Lung (tissue), 11 donors: ENCODE measurements at regions not wholly inside any gene's neighbourhood (a gene's known extent, or its start where the extent isn't known, plus 50 kb on each side); places are given as distances from the start of the nearest gene placed in this dataset.

Experiments
- ATAC-seq: fragments of 200-7000 bp; cut with Tn5 transposase; one replicate; pipeline ENCODE4 v1.9.1; 2020; ENCODE audit warnings: moderate number of reproducible peaks; ENCODE audit not compliant: insufficient read depth, low FRiP score
- DNase-seq, 3 donors: peaks; one replicate each; pipeline ENCODE4 v3.0.0-alpha.2; 2013 to 2017
- H3K27ac ChIP-seq, 2 donors: one replicate each; pipeline ENCODE4 v1.5.1; 2013; ENCODE audit warnings: mild to moderate bottlenecking in 2 of 2, moderate library complexity in 2 of 2, control low read depth in 1 of 2, inconsistent platforms in 1 of 2, low read depth in 1 of 2, low read length in 1 of 2
- H3K27me3 ChIP-seq, 3 donors: one replicate each; pipeline ENCODE4 v1.5.1; 2013; ENCODE audit warnings: low read length in 2 of 3; ENCODE audit not compliant: control insufficient read depth in 3 of 3, insufficient read depth in 3 of 3
- H3K36me3 ChIP-seq, 4 donors: one replicate each; pipeline ENCODE4 v1.5.1; 2013; ENCODE audit warnings: low read length in 4 of 4, mild to moderate bottlenecking in 1 of 4, moderate library complexity in 1 of 4; ENCODE audit not compliant: control insufficient read depth in 4 of 4, insufficient read depth in 4 of 4
- H3K4me1 ChIP-seq, 5 donors: one replicate each; pipeline ENCODE4 v1.5.1; 2013; ENCODE audit warnings: low read length in 5 of 5, mild to moderate bottlenecking in 2 of 5, moderate library complexity in 1 of 5; ENCODE audit not compliant: control insufficient read depth in 5 of 5, insufficient read depth in 5 of 5
- H3K4me3 ChIP-seq: one replicate; pipeline ENCODE4 v1.5.1; 2013; ENCODE audit warnings: mild to moderate bottlenecking, control low read depth, moderate library complexity
- H3K9ac ChIP-seq, 2 donors: one replicate each; pipeline ENCODE4 v1.5.1; 2013; ENCODE audit warnings: low read length in 2 of 2, control low read depth in 1 of 2; ENCODE audit not compliant: insufficient read depth in 1 of 2
- H3K9me3 ChIP-seq, 4 donors: one replicate each; pipeline ENCODE4 v1.5.1; 2013; ENCODE audit warnings: low read length in 3 of 4, mild to moderate bottlenecking in 1 of 4, moderate library complexity in 1 of 4; ENCODE audit not compliant: control insufficient read depth in 4 of 4, insufficient read depth in 3 of 4
- WGBS, 2 donors: extraction: QIAGEN DNeasy Blood & Tissue Kit; methylation state at CpG; one replicate each; pipeline ENCODE4 v1.1.7; 2013; 5-methylcytosine and 5-hydroxymethylcytosine counted together
- TF ChIP-seq, protein P1 (sequence below): IDR thresholded peaks from 2 replicates; pipeline ENCODE4 v1.5.1; 2012; ENCODE audit warnings: mild to moderate bottlenecking; ENCODE audit errors: control extremely low read depth, extremely low read depth
- donor health status: control.
- donor health status: control.
- donor health status: Bipolar disorder and iron deficiency.
- donor health status: healthy.
- donor health status: DM: yes; HTN: yes; CAD: no.

DNA sequence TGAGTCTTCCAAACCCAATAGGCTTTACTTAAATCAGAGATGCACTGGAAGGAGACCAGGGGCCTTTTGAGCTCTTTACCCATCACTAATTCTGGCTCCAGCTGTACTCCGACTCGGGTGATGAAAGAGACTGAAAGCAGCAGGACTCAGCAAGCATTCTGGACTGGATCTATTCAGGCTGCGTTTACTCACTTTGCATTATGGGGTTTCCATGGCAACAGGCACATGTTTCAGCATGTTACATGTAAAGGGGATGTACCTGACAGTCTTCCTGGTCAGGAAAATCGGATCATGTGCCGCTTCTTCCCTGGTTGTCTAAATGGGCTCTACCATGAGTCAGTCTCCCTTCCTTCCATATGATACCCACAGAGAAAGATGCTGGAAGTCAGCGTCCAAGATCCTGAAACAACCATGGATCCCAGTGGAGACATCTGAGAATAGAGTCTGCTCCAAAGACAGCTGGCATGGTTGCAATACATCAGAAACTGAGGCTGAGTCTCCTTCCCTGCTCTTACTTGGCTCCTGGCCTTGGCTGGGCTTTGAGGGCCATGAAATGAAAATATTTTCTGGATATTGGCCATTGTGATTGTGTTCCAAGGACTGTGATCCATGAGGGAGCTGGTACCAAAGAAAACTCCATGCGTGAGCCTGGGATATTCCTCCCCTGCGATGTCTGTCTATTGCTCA, 102.5 kb upstream of the TNC start:
- DNase-seq (peak in 2 of 3 donors; percentile 51 to 57), ATAC-seq (no peak)
- 87 to 91% methylated on average over 8 of the region's 8 CpGs for WGBS, 2 donors
- peaks cover 0 to 18% (median 3%) of the 10 kb centered on the region in 5 donors for H3K4me1 ChIP-seq
- TF ChIP-seq, protein P1, sequence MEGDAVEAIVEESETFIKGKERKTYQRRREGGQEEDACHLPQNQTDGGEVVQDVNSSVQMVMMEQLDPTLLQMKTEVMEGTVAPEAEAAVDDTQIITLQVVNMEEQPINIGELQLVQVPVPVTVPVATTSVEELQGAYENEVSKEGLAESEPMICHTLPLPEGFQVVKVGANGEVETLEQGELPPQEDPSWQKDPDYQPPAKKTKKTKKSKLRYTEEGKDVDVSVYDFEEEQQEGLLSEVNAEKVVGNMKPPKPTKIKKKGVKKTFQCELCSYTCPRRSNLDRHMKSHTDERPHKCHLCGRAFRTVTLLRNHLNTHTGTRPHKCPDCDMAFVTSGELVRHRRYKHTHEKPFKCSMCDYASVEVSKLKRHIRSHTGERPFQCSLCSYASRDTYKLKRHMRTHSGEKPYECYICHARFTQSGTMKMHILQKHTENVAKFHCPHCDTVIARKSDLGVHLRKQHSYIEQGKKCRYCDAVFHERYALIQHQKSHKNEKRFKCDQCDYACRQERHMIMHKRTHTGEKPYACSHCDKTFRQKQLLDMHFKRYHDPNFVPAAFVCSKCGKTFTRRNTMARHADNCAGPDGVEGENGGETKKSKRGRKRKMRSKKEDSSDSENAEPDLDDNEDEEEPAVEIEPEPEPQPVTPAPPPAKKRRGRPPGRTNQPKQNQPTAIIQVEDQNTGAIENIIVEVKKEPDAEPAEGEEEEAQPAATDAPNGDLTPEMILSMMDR: no peak
- no peaks in the 10 kb centered on the region for H3K36me3 ChIP-seq
- no peaks in the 10 kb centered on the region for H3K27me3 ChIP-seq
- H3K9ac ChIP-seq: no peak overlapping the region
- H3K27ac ChIP-seq: no peak overlapping the region
- no peaks in the 10 kb centered on the region for H3K9me3 ChIP-seq
- H3K4me3 ChIP-seq: no peak overlapping the region

DNA sequence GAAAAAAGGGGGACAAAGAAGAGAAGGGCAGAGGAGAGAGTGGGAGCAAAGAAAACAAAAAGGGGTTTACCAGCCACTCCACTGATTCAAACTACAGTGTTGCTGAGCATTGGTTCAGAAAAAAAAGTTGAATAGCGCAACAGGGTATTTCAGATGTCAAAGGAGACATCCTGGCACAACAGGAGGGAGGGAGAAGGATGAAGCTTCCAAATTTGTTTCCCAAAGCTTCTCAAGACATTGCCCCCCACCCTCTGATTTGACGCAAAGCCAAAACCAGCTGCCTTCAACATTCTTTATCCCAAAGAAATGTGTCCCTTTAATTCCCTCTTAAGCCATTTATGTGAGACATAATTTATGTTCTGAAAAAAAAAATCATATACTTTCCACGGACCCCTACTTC, 105.5 kb upstream of the TNC start:
- Histone ChIP-seq H3K4me3 (no peak overlapping the region), H3K9ac (no peak overlapping the region), H3K4me1 (peaks cover 0 to 10% (median 0%) of the 10 kb centered on the region in 5 donors), H3K36me3 (no peaks in the 10 kb centered on the region), H3K27ac (no peak overlapping the region), H3K9me3 (no peaks in the 10 kb centered on the region), H3K27me3 (no peaks in the 10 kb centered on the region)
- no peak for ATAC-seq
- TF ChIP-seq, protein P1: no peak
- 45 to 51% methylated on average over 3 of the region's 3 CpGs for WGBS, 2 donors
- no peak for DNase-seq

DNA sequence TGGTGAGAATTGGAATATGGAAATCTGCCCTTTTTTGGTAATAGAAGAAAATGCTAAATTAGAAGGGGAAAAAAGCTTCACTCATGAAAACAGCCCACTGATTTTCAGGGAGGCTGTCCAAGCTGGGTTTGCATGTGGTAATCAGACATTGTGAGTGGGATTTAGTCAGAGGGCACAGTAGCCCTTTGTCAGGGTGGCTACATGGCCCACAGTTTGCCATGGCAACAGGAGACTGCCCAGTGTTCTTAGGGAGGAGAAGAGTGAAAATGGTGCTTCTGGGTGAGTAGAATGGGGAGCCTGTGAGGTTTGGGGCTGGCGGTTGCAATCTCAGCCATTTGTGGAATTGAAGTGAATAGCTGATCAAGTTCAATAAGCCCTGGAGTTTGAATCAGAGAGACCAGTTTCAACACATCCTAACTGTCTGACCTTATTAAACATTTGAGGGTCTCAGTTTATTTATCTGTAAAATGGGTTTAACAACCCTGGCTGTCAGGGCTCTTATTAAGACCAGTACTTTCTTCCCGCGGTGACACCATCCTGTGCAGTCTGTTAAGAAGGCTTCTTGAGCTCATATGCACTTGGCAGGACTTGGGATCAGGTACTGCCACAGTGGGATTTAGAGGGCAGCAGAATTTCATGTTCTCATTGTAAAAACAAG, 107.6 kb upstream of the TNC start:
- Histone ChIP-seq H3K9ac (no peak overlapping the region), H3K27ac (no peak overlapping the region), H3K4me1 (peaks cover 0 to 3% (median 0%) of the 10 kb centered on the region in 5 donors), H3K9me3 (no peaks in the 10 kb centered on the region), H3K27me3 (no peaks in the 10 kb centered on the region), H3K4me3 (no peak overlapping the region), H3K36me3 (no peaks in the 10 kb centered on the region)
- TF ChIP-seq, protein P1: no peak
- no peak for DNase-seq
- WGBS, 2 donors: 98 to 99% methylated on average over 3 of the region's 3 CpGs
- no peak for ATAC-seq
